LHCN-M2 (cell line): ENCODE measurements at regions not wholly inside any gene's neighbourhood (a gene's known extent, or its start where the extent isn't known, plus 50 kb on each side); places are given as distances from the start of the nearest gene placed in this dataset.

ENCODE experiments used
- DNase-seq: peaks from one replicate; pipeline ENCODE4 v3.0.0-alpha.2; 2012; ENCODE audit warnings: low read depth

DNA sequence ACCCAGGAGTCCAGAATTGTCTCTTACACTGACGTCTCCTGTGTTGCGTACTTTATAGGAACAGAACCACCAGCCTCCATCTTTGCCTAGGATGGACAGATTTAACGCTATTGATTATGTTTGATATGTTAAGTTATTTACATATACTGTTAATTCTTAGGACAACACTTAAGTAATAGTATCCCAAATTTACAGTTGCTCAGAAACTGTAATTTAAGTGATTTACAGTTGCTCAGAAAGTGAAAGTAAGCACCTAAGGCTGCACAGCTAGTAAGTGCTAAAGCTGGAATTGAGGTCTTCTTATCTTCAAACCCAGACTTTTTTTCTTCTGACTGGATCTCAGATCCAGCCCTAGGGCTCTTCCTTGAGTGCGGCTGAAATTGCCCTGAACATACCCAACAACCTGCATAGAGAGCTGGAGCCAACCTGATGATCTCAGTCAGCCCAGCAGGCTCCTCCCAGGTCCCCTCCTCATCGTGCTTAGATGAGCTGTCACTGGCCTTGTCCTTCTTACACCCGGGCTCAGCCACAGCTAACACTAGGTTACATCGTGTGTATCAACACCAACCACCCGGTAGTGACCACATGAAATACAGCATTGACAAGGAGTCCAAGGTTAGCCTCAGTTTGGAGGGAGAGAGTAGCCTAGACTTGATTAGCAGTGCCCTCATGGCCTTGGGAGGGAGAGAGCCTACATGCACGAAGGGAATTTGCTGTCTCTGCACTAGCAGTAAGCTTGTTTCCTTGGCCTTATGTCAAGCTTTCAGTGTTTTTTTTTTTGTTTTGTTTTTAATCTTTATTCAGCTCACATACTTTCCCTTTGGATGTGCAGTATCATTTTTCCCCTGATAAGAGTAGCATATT is 111.1 kb upstream of the ARHGAP5 start:
- DNase-seq = no peak

DNA sequence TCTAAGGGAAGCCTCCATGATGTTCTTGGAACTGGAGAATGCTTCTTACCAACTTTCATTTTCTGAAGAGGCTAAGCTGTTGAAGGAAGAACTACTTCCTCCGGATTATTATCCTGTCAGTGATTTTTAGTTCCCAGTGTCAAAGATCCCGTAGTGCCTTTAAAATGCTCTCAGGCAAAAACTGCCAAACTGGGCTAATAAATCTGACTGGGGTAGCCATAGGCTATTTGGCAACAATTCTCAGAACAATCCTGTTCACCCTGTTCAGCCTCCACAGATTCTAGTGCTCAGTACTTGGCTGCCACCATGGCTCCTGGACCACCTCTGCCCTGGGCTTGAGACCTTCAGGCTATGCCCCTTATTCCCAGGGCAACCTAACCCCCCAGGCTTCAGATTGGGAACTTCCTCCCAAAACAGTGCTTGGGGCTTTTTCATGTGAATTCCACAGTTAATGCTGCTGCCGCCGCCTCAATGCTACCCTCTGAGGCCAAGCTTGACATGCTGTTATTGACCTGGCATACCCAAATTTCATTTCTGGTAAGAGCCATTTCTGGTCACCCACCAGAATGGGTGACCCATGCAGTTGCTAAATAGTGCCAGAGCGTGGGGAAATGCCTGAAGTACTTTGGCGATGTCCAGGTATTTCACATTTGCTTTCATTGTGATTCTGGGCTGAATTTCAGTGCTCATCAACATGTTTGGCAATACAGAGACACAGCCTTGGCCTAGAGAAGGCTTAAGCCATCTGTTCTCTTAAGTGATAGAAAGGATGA is 110.0 kb upstream of the ARHGAP5 start:
- DNase-seq = no peak

DNA sequence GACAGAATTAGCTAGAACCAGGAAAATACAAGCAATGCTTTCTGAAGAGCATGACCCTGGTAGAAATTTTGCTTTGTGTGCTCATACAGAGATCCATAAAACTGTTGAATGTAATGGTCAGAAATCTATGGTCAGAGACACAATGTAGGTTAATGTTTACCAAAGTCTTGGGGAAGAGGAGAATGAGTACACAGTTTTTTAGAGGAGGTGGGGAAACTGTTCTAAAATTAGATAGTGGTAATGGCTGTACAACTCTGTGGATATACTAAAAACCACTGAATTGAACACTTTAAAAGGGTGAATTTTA is 109.5 kb upstream of the ARHGAP5 start:
- no peak for DNase-seq

DNA sequence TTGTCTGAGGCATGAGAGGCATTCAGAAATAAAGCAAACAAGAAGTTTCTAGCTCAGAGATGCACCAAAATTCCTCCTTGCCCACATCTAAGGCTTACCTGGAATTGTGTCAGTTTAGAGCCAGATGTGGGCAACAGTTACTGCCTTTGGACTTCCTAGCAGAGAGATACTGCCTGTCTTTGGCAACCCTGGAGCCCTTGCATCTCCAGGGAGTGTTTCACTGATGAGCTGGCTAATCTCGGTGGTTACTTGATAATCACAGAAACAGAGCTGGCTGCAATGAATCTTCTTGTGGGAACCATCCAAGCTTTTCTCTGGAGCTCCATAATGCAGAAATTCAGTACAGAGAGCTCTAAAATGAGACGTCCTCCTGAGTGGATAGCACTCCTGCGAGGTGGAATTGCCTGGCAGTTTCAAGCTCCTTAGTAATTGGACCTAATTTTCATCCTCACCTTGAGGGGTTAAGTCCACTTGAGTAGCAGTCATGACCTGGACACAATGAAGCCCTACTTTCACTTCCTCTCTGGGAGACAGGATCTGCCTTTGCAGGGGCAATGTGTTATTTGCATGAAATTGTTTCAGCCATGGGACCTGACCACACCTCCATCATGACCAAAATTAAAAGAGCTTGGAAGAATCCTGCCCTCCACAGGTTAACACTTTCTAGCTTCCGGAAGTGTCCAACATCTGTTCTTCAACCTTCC is 108.8 kb upstream of the ARHGAP5 start:
- peak; percentile 63 for DNase-seq

DNA sequence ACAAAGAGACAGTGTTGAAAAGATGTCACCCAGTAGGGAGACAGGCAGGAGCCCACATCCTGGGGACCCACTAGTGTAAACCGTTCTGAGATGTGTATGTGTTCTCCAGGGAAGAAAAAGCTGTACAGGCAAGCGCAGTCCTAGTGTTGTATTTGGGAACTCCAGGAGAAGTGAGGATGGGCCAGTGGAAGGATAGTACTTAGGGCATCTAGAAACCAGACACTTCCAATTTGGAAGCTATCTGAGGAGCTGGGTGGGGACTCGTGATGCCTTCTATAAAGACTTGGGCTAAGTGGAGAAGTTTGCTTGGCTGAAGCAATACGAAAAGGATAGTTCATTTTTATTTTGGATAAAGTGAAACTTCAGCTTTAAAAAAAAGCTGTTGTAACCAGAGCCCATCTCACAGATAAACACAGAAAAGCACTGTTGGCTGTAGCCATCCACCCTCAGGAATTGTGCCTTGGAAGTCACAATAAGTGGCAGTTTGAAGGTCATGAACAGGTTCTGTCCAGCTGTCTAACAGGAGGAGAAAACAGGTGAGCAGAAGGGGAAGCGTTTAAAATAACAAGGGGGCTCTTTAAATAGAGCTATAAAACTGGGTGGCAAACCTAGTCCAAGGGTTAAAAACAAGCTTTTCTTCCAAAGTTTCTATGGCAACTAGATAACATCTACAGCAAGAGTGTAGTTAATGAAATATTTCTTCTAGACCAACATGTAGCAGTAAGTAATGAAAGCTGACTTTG is 108.0 kb upstream of the ARHGAP5 start:
- DNase-seq = no peak

DNA sequence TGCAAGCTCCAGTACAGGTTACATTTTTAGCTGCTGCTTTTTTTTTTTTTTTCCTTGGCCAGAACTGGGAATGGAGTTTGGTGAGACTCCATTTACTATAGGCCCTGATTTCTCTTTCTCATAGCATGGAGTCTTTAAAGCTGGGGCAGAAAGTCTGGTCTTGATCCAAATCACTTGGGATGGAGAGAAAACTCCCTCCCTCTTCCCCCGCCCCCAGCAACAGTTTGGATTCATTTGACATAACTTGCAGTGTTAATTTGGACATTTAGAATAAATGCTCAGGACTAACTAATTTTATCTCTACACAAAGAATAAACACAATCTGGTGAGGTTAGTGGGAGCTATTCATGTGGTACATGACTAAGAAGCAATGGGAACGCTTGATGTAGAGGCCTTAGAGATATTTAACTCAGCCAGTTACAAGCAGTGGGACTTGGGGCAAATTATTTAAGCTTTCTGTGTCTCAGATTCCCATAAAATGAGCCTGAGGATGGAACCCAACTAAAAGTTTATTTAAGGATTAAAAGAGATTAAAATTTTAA is 107.3 kb upstream of the ARHGAP5 start:
- no peak for DNase-seq

DNA sequence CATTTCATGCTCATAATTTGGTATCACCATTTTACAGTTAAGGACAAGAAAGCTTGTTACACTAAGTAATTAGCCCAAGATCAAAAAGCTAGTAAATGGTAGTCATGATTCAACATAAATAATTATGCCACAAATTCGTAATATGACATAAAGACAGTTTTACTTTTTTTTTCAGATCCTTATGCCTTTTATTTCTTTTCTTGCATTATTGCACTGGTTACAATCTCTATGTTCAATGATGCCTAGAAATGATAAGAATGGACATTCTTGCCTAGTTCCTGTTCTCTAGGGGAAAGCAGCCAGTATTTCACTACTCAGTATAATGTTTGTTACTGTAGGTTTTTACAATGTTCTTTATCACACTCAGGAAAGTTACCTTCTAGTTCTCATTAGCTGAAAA is 106.4 kb upstream of the ARHGAP5 start:
- no peak for DNase-seq

DNA sequence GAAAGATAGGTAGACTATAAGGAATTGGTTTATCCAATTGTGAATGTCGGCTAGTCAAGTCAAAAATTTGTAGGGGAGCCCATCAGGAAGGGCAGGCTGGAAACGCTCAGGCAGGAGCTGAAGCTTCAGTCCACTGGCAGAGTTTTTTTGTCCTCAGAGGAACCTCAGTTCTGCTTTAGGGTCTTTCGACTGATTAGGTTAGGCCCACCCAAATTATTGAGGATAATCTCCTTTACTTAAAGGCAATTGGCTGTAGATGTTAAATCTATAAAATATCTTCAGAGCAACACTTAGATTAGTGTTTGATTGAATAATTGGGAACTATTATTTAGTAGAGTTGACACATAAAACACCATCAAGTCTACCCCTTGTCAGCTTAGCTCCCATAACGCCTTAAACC is 105.5 kb upstream of the ARHGAP5 start:
- no peak for DNase-seq

DNA sequence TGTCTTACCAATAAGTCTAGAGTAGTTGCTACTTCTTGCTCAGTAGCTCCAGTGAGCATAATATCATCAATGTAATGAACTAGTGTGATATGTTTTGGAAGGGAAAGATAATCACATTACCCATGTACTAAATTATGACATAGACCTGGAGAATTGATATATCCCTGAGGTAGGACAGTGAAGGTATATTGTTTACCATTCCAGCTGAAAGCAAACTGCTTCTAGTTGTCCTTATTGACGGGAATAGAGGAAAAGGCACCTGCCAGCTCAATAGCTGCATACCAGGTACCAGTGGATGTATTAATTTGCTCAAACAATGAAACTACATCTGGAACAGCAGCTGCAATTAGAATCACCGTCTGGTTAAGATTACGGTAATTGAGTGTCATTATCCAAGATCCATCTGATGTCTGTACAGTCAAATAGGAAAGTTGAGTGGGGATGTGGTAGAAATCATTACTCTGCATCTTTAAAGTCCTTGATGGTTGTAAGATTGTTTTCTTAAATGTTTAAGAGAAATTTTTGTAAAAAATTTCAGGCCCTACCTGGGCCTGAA is 100.0 kb upstream of the ARHGAP5 start:
- DNase-seq = no peak

DNA sequence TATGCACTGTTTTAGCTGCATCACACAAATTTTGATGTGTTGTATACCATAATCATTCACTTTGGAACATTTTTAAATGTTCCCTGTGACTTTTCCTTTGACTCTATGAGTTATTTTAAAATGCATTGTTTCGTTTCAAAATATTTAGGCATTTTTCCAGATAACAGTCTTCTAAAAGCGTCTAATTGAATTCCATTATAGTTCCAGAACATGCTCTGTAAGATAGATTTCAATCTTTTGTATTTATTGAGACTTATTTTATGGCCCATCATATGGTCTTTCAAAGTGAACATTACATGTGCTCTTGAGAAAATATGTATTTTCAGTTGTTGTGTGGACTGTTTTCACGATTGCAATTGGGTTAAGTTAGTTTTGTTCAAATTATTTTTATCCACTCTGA is 98.7 kb upstream of the ARHGAP5 start:
- DNase-seq = no peak

DNA sequence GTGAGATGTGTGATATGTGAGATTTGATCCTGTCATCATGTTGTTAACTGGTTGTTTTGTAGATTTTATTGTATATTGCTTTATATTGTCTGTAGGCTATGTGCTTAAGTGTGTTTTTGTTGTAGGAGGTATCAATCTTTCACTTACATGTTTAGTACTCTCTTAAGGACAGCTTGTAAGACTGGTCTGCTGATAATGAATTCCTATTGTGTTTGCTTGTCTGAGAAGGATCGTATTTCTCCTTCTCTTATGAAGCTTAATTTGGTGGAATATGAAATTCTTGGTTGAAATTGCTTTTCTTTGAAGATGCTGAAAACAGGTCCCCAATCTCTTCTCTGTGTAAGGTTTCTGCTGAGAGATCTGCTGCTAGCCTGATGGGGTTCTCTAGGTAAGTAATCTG is 94.5 kb upstream of the ARHGAP5 start:
- DNase-seq = no peak

DNA sequence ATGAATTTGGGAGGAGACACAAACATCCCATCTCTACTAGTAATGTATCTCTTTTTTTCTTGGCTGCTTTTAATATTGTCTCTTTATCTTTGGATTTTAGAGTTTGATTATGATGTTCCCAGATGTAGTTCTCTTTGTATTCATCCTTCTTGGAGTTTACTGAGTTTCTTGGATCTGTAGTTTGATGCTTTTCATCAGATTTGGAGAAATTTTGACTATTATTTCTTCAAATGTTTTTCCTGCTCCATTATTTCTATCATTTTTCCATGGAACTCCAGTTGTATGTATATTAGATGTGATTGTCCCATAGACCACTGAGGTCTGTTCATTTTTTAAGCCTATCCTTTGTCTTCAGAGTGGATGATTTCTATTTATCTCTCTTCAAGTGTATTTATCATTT is 90.7 kb upstream of the ARHGAP5 start:
- DNase-seq = no peak

DNA sequence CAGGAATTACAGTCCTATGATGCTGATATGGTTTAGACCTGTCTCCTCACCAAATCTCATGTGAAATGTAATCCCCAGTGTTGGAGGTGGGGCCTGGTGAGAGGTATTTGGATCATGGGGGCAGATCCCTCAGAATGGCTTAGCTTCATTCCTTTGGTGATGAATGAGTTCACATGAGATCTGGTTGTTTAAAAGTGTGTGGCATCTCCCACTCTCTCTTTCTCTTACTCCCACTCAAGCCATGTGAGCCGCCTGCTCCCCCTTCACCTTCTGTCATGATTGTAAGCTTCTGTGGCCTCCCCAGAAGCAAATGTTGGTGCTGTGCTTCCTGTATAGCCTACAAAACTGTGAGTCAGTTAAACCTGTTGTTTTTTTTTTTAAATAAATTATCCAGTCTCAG is 89.4 kb upstream of the ARHGAP5 start:
- no peak for DNase-seq

DNA sequence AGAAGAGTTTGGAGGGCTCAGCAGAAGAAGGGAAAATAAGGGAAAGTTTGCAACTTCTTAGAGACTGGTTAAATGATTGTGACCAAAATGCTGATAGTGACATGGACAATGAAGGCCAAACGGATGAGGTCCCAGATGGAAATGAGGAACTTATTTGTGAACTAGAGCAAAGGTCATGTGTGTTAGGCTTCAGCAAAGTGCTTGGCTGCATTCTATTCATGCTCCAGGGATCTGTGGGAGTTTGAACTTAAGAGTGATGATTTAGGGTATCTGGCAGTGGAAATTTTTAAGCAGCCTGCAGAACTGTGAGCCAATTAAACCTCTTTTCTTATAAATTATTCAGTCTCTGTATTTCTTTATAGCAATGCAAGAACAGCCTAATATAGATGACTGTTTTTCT is 88.9 kb upstream of the ARHGAP5 start:
- no peak for DNase-seq

DNA sequence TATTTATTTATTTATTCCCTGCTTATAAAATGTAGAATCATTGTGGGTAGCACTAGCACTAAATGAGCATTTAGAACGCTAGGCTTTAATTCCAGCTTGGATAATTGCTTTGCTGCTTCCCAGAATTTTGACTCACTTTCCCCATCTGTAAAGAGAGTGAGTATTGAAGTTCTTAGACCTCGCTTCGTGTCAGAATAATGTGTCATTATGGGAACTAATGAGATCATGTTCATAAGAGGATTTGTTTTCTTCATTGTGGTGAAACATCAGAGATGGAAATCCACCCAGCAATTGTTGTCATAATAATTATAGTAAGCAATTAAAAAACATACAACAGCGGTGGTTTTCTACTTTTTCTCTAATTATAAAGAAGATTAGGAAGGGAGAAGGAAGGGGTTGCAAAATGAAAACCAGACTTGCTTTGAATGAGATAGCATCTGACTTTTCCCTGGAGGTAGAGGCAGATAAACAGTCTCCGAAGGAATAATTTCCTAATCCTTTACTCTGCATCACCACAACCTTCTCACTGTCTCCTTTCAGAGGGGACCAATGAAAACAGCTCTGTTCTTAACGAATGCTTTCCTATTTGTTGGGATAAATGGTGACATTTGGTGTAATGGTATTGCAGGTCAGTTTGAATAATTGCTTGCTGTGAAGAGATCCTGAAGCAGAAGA is 86.8 kb upstream of the ARHGAP5 start:
- no peak for DNase-seq

DNA sequence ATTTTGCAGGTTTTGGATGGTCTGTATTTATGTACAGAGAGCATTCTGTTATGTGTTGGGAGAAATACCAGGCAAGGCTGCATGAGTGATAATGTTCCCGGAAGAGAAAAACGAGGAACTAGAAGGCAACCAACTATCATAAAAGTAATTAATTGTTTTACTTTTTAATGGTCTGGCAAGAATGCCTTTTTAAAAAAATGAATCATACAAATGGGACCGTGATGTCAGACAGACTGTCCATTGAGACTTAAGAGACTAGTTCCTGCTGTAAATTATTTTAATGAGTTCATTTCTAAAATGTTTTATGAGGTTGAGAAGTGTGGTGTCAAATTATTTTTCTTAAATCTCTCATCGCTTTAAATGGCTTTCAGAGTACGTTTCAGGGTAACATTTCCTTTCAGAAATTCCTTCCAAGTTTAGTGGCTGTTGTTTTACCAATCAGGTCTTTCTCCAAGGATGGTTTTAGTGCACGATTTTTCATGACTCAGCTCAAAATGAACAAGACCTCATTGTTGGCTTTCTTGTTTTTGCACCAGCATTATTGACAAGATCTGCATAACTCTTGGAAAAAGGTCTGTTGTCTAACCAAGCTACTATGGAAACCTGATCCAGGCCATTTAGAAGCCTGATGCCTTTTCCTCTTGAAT is 86.1 kb upstream of the ARHGAP5 start:
- peak; percentile 26 for DNase-seq

DNA sequence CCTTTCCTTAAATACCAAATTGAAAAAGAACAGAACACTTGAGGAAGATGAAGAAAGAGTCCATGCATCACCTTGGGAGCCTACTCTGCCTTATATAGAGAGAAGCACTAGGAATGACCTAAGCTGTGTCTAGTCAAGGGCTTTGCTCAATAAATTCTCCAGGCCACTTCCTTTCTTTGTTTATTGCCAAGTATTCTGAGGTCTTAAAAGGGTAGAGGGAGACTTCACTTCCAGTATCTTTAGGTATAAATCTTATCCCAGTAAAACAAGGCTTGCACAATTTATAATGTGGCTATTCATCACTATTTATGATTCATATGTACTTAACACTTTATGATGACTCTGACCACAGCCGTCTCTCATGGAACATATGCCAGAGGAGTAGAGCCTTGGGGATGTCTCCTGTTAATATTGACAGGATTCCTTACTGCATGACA is 85.1 kb upstream of the ARHGAP5 start:
- peak; percentile 90 for DNase-seq

DNA sequence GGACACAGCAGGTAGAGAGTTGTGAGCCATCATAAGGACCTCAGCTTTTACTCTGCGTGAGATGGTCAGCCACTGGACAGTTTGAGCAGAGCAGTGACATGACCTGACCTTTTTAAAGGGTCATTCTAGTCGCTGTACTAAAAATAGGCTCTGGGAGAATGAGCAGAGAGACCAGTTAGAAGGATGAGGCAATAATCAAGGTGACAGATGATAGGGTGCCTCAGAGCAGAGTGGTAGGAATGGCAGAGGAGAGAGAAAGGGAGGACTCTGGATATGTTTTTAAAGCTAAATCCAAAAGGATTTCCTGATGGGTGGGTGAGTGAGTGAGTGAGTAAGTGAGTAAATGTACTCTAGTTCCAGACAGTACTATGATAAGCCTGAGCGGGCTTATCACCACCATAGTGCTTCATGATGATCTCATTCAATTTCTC is 83.6 kb upstream of the ARHGAP5 start:
- DNase-seq = no peak

DNA sequence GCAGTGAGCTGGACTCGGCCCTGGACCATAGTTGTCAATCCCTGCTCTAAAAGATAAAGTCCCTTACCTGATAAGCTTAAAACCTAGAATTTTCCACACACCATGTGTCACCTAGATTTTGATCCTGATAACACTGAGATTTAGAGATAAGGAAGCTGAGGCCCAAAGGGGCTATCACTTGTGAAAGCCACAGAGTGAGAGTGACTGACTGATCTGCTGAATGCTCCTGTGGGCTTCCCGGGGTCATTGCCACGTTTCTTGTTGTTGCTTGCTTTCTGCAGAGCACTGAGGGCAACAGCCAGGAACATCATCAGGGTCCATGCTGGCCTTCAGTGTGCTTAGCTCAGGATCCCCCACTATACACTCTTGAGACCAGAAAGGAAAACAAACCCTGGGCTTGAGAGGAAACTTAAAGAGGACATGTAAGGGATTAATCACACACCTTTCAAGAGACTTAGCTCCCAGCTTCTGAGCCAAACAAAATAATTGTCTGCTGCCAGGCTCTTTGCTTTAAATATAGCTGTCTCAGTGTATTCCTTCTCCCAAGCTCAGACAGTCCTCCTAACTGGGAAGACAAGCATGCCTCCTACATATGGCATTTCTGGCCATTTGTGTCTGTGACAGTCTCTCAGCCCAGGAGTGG is 82.6 kb upstream of the ARHGAP5 start:
- DNase-seq = no peak

DNA sequence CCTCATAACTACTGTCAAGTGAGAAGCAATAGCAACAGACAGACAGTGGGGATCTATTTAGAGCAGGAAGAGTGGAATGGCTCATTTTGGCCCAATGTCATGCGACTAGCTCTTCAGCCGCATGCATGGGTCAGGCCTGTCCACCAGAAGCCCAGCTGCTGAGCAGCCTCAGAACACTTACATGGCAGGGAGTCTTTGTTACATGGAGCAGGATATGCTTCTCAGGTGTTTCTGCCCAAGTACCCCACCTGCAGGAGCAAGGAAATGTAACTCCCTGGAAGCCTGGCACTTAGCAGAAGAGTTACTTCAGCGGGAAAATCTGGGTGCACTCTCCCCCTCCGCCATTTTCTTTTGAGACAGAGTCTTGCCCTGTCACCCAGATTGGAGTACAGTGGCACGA is 73.5 kb upstream of the ARHGAP5 start:
- no peak for DNase-seq
